ENCODE measurements at regions not wholly inside any gene's neighbourhood (a gene's known extent, or its start where the extent isn't known, plus 50 kb on each side); places are given as distances from the start of the nearest gene placed in this dataset.

DNA sequence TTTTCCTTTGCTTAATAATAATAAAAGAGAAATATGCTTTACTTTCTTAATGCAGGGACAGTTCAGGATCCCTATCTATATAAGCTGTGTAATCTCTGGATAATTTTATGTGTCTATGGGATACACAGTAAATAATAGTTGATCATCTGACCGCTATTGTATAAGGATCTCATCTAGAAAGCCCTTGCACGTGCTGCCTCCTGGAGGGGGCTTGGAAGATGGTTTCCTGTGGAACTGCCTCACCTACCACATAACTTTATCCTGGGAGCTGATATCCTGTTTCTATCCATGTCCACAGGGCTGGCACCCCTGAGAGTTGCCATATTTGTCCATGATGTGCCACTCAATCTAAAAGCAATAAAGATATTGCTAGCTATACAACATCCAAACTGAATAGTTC lies 139.3 kb upstream of the FRMPD4 start:
- TF ChIP-seq, protein P1, sequence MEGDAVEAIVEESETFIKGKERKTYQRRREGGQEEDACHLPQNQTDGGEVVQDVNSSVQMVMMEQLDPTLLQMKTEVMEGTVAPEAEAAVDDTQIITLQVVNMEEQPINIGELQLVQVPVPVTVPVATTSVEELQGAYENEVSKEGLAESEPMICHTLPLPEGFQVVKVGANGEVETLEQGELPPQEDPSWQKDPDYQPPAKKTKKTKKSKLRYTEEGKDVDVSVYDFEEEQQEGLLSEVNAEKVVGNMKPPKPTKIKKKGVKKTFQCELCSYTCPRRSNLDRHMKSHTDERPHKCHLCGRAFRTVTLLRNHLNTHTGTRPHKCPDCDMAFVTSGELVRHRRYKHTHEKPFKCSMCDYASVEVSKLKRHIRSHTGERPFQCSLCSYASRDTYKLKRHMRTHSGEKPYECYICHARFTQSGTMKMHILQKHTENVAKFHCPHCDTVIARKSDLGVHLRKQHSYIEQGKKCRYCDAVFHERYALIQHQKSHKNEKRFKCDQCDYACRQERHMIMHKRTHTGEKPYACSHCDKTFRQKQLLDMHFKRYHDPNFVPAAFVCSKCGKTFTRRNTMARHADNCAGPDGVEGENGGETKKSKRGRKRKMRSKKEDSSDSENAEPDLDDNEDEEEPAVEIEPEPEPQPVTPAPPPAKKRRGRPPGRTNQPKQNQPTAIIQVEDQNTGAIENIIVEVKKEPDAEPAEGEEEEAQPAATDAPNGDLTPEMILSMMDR (conservative IDR thresholded peaks at IDR 0.05; ENCODE audit: low read depth, low read length) = no peak
- no peak for TF ChIP-seq EZH2 (IDR thresholded peaks at IDR 0.05; ENCODE audit: borderline replicate concordance, low read depth, low read length, poor library complexity, severe bottlenecking)
